GM19455 (cell line): ENCODE measurements at regions not wholly inside any gene's neighbourhood (a gene's known extent, or its start where the extent isn't known, plus 50 kb on each side); places are given as distances from the start of the nearest gene placed in this dataset.
"Not testable (repeated sequence)": the region's sequence is repeated elsewhere in the genome, so short reads cannot be mapped to it uniquely, and the experiment has no call there.

ENCODE experiments used
- ATAC-seq: cut with Tn5 transposase; IDR thresholded peaks from one replicate; pipeline ENCODE4 v1.9.1; 2021; ENCODE audit not compliant: unreplicated experiment

- ATAC-seq, result no peak
Measured at GRCh38 chr7:113610572-113610971, 308.2 kb downstream of the PPP1R3A start.

GRCh38 chr7:113608782-113609181, 310.0 kb downstream of the PPP1R3A start:
- ATAC-seq, result no peak

DNA sequence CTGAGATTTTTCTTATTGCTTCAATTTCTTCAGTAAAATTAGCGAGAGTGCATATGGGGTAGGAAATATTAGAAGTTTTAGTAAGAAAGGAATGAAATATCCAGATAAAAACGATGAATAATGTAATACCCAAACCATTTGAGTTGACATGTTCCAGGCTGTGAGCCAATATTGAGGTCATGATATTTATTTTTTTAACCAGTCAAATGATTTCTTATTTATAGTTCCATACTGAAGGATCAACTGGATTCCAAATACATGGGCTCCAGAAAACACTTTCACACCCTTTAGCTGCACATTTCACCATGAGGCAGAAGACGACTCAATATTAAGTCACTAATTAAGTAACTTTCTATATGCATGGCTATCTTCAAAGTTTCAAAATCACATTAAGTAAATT, 312.5 kb downstream of the PPP1R3A start:
- no peak for ATAC-seq

- not testable (repeated sequence) for ATAC-seq
Measured at GRCh38 chr7:113600428-113600827, 318.4 kb downstream of the PPP1R3A start.

- ATAC-seq, result not testable (repeated sequence)
Measured at GRCh38 chr7:113593455-113593854, 325.4 kb downstream of the PPP1R3A start.

GRCh38 chr7:113592924-113593323, 325.9 kb downstream of the PPP1R3A start:
- not testable (repeated sequence) for ATAC-seq

GRCh38 chr7:113582471-113582870, 336.3 kb downstream of the PPP1R3A start:
- no peak for ATAC-seq

DNA sequence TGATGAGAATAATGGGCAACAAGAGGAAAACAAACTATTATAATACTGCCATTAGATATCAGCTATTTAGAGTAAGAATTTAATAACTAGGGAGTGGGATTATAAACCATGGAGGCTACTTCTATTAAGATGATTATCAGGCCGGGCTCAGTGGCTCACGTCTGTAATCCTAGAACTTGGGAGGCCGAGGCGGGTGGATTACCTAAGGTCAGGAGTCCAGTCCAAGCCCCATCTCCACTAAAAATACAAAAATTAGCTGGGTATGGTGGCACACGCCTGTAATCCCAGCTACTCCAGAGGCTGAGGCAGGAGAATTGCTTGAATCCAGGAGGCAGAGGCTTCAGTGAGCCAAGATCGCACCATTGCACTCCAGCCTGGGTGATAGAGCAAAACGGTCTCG, 355.6 kb downstream of the PPP1R3A start:
- ATAC-seq, result not testable (repeated sequence)

DNA sequence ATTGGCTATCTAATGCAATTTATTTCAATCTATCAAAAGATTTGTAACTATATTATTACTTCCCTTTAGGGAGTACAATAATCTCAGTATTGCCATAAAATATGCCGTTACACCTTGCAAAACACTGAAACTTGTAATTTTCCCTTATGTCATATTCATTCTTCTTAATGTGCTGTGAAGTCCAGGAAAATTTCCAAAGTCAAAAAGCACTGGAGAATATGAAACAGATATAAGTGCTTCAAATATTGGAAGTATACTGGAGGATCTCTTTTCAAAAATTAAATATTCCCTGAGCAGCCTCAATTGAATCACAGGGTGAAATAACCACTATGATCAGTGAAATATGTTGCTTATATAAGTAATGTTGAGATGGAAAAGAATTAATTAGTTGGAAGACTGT, 356.0 kb downstream of the PPP1R3A start:
- no peak for ATAC-seq

- ATAC-seq, result no peak
Measured at GRCh38 chr7:113562242-113562641, 356.6 kb downstream of the PPP1R3A start.

DNA sequence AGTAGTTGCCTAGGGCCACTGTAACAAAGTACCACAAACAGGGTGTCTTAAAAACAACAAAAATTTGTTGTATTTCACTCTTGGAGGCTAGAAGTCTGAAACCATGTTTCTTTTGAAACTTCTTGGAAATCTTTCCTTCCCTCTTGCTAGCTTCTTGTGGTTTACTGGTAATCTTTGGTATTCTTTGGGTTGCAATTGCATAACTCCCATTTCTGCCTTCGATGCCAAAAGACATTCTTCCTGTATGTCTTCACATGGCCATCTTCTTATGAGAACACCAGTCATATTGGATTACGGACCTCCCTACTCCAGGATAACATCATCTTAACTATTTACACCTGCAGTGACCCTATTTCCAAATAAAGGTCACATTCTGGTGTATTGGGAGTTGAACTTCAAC, 357.4 kb downstream of the PPP1R3A start:
- ATAC-seq, result no peak

DNA sequence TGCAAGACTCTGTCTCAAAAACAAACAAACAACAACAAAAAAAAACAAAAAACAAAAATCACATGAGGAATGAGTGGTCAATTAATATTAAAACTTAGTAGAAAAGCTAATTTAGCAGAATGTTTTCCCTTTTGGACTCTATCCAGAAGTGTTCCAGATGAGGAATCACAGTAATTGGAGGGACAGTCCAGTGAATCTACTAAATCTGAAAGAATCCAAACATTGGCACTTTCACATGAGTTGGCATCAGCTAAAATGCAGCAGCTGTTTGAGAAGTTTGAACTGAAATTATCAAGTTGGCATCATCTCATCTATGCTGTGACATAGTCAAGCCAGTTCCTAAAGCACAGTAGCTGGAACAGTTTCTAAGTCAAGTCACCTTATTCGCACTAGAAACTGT, 367.8 kb downstream of the PPP1R3A start:
- no peak for ATAC-seq

- ATAC-seq, result no peak
Measured at GRCh38 chr7:113548561-113548960, 370.2 kb downstream of the PPP1R3A start.

DNA sequence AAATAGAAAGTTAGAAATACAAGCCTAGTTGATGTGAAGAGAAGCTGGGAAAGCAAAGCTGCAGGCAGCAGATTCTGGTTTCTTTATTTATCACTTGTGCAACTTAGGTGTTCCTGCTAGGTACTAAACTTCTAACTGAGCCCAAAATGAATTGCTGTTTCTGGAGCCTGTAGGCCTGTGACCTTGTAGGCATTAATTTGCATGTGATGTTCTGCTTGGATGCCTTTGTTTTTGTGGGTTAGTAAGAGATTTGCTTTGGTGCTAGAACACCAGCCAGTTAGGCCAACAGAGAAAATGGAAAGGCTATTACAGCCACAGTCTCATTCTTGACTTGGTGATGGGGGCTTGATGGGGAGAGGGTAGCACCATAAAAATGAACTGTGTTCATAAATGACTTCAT, 370.7 kb downstream of the PPP1R3A start:
- ATAC-seq, result no peak

- no peak for ATAC-seq
Measured at GRCh38 chr7:113521468-113521867, 397.3 kb downstream of the PPP1R3A start.

- no peak for ATAC-seq
Measured at GRCh38 chr7:113519472-113519871, 399.3 kb downstream of the PPP1R3A start.

GRCh38 chr7:113504691-113505090, 386.3 kb upstream of the SMIM30 start:
- no peak for ATAC-seq

GRCh38 chr7:113504142-113504541, 385.8 kb upstream of the SMIM30 start:
- ATAC-seq, result no peak

- not testable (repeated sequence) for ATAC-seq
Measured at GRCh38 chr7:113496586-113496985, 378.2 kb upstream of the SMIM30 start.

- not testable (repeated sequence) for ATAC-seq
Measured at GRCh38 chr7:113494797-113495566, 376.6 kb upstream of the SMIM30 start.

DNA sequence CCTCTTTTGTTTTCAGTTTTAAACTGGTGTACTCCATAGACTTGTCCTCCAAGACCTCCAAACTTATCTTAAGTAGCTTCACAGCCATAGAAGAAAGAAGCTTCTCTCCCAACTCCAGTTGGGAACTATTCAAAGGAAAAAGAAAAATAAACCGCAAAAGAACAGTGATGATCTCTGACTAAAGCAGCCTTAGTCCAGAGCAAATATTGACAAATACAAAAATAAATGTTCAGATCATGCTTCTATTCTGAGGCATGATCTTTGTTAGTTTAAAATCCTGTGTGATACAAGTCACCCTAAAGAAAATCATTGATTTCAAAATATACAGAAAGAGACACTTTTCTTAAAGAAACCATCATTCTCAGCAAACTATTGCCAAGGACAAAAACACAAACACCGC, 373.0 kb upstream of the SMIM30 start:
- ATAC-seq, result no peak

DNA sequence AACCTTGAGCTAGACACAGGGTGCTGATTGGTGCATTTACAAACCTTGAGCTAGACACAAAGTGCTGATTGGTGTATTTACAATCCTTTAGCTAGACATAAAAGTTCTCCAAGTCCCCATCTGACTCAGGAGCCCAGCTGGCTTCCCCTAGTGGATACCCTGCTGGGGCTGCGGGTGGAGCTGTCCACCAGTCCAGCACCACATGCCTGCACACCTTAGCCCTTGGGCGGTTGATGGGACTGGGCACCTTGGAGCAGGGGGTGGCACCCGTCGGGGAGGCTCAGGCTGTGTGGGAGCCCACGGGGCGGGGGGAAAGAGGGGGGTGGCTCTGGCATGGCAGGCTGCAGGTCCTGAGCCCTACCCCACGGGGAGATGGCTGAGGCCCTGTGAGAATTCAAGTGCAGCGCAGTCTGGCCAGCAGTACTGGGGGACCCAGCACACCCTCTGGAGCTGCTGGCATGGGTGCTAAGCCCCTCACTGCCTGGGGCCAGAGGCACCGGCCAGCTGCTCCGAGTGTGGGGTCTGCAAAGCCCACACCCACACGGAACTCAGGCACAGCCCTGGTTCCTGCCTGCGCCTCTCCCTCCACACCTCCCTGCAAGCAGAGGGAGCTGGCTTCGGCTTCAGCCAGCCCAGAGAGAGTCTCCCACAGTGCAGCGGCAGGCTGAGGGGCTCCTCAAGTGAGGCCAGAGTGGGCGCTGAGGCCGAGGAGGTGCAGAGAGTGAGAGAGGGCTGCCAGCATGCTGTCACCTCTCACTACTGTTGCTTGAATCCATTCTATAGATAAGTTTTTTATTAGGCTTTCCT, 369.8 kb upstream of the SMIM30 start:
- no peak for ATAC-seq
